GM21360 (cell line): ENCODE measurements at regions not wholly inside any gene's neighbourhood (a gene's known extent, or its start where the extent isn't known, plus 50 kb on each side); places are given as distances from the start of the nearest gene placed in this dataset.
"Not testable (repeated sequence)": the region's sequence is repeated elsewhere in the genome, so short reads cannot be mapped to it uniquely, and the experiment has no call there.

Source experiments
- ATAC-seq: cut with Tn5 transposase; IDR thresholded peaks from one replicate; pipeline ENCODE4 v1.9.1; 2021; ENCODE audit warnings: mild to moderate bottlenecking, moderate library complexity; ENCODE audit not compliant: unreplicated experiment

GRCh38 chr4:126742048-126742447 lies 890.7 kb upstream of the INTU start:
- no peak for ATAC-seq

DNA sequence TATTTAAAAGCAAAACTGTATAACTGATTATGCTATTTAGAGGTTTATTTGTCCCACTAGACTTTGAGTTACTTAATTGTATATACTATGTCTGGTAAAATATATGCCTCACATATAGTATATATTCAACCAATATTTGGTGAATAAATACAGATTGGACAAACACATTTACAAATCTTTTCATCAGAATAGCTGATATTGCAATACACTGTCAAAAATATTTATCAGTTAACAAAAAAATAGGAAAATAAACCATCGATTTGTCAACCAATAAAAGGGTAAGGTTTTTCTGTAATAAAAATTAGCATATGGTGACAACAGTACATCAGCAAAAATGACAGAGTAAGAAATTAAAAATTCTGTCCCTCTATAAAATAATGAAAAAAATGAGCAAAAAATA lies 889.9 kb upstream of the INTU start:
- no peak for ATAC-seq

- no peak for ATAC-seq
These were observed 884.0 kb upstream of the INTU start for GRCh38 chr4:126748736-126749135.

- ATAC-seq, result no peak
These were observed 882.0 kb upstream of the INTU start for GRCh38 chr4:126750723-126751122.

DNA sequence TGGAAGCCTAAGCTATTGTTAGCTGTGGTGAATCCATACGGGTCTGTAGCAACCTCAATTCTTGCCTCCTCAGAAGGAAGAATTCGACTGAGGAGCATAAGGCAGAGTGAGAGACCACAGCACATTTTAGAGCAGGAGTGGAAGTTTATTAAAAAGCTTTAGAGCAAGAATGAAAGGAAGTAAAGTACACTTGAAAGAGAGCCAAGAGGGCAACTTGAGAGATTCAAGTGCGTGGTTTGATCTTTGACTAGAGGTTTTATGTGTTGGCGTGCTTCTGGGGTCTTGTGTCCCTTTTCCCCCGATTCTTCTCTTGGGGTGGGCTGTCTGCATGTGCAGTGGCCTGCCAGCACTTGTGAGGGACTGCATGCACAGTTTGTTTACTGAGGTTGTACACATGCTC lies 880.6 kb upstream of the INTU start:
- no peak for ATAC-seq

- no peak for ATAC-seq
These were observed 880.1 kb upstream of the INTU start for GRCh38 chr4:126752702-126753101.

DNA sequence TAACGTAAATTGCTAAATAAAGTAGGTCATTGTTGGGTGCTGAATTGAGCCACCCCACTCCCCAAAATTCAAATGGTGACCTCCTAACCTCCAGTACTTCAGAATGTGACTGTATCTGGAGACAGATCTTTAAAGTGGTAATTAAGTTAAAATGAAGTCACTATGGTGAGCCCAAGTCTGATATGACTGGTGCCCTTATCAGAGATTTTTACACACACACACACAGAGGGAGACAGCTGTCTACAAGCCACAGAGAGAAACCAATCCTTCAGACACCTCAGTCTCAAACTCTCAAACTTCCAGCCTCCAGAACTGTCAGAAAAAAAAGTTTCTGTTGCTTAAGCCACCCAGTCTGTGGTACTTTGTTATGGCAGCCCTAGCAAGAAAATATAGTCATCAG lies 879.2 kb upstream of the INTU start:
- ATAC-seq, result no peak

GRCh38 chr4:126755506-126755905 lies 877.3 kb upstream of the INTU start:
- ATAC-seq, result no peak

DNA sequence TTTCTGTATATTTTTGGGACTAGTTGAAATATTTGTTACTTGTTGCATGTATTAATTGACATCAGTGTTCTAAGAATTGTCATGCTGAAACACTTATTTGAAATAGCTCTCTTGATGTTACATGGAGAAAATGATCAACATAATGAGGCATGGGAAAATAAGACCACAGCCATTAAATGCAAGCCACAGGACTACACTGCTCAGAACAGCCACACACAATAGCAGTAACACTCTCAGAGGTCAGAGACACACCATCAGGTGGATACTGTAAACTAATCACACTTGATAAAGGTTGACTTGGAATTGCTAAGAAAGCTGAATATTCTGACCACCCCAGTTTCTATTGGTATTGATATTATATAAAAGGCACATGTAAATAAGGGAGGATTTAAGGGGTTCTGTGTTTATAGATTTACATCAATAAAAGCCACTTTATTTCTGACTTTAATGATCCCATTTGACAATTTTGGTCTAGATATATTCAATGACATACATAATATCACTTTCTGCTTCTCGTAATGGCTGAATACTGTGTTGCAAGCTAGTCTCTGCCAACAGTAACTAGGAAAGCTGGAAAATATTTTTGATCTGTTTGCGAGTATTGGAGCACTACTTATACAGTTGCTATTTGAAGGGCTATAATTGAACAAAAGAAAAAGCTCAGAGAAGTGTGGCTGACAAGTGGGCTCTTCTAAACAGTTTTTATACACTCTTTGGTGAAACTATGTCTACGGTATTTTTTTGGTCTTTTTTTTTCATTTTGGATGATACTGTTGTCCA lies 876.5 kb upstream of the INTU start:
- ATAC-seq, result no peak

- no peak for ATAC-seq
These were observed 875.5 kb upstream of the INTU start for GRCh38 chr4:126757219-126757618.

GRCh38 chr4:126758493-126758892 lies 874.3 kb upstream of the INTU start:
- ATAC-seq, result no peak

DNA sequence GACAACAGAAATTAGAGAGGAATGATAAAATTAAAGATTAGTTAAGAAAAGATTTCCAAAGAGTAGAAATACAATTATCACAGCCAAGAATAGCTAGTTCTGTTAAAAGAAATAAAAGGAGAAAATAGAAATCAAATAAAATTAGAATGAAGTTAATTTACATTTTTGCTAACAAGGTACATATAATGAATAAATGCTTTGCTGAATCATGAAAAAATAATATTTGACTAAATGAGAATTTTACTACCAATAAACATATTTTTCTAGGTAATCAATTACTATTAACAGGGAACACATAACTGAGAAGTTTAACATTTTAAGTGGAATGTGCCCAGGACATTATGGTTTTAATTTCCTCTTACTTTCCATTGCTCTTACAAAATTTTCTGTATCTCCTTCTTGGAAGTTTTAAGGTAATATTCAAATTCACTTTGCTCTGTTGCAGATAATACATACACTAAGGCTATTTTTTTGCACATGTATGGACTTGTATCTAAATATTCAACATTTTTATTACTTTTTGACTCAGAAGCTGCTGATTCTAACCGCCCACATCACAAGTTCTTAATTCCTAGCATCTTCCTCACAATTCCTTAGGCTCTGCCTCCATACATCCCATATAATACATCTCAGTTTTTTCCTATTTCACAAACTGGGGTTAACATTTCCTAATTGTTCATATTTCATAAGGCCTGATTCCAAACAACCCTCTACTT lies 870.7 kb upstream of the INTU start:
- no peak for ATAC-seq

GRCh38 chr4:126762663-126763247 lies 870.0 kb upstream of the INTU start:
- no peak for ATAC-seq

DNA sequence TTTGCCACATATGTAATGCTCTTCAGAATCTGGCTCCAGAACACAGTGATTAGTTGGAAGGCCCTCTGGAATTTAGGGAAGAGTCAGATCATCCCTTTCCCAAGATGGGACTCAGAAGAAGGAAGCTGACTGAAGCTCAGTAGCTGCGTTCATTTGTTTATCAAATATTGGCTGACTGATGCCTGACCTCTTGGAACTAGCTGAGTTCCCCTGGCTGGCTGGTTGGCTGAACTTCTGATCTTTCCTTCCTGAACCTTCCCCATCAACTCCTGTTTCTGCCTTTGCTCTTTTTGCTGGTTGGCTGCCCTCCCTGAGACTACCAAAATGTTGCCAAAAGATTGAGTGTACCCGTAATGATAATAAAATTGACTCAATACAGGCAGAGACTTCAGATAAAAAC lies 866.5 kb upstream of the INTU start:
- no peak for ATAC-seq

DNA sequence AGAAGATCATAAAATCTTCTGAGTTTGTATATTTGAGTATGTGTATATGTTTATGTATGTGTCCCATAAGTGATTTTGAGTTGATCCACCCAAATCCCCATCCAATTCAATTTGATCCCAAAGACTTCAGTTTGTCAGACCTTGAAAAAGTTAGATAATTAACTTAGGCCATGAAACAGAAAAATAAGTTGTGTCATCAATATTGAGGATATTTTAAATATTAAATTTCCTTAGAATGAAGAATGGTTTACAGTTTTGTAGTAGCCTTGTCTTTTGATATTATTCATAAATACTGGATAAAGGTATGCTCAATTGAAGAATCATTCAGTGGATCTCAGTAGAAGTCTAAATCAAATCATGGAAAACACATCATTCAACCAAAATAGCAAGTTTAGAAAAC lies 864.4 kb upstream of the INTU start:
- ATAC-seq, result no peak

DNA sequence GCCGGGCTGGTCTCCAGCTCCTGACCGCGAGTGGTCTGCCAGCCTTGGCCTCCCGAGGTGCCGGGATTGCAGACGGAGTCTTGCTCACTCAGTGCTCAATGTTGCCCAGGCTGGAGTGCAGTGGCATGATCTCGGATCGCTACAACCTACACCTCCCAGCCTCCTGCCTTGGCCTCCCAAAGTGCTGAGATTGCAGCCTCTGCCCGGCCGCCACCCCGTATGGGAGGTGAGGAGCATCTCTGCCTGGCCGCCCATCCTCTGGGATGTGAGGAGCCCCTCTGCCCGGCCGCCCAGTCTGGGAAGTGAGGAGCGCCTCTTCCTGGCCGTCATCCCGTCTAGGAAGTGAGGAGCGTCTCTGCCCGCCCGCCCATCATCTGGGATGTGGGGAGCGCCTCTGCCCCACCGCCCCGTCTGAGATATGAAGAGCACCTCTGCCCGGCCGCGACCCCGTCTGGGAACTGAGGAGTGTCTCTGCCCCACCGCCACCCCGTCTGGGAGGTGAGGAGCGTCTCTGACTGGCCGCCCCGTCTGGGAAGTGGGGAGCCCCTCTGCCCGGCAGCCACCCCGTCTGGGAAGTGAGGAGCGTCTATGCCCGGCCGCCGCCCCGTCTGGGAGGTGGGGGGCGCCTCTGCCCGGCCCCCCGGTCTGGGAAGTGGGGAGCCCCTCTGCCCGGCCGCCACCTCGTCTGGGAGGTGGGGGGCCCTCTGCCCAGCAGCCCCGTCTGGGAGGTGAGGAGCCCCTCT lies 861.8 kb upstream of the INTU start:
- not testable (repeated sequence) for ATAC-seq

GRCh38 chr4:126771618-126772017 lies 861.1 kb upstream of the INTU start:
- not testable (repeated sequence) for ATAC-seq

DNA sequence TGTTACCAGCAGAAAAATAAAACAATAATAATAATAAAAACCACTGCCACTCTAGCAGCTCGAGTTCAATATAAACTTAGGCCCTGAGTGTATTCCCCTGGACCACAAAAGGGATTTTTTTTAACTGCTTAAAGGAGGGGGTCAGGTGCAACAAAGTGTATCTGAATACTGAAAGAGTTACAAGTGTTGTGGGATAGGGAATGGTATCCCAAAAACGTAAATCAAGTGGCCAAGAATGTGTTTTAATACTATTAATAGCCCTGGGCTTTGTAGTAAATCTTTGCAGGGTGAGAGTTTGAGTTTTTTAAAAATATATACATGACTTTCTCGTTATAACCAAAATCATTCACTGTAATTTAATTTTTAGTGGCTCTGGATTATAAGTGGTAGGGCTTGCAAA lies 860.1 kb upstream of the INTU start:
- no peak for ATAC-seq

- ATAC-seq, result no peak
These were observed 857.2 kb upstream of the INTU start for GRCh38 chr4:126775485-126776106.

- ATAC-seq, result no peak
These were observed 856.4 kb upstream of the INTU start for GRCh38 chr4:126776361-126776760.

GRCh38 chr4:126777649-126778048 lies 855.1 kb upstream of the INTU start:
- ATAC-seq, result no peak
